ENCODE measurements at regions not wholly inside any gene's neighbourhood (a gene's known extent, or its start where the extent isn't known, plus 50 kb on each side); places are given as distances from the start of the nearest gene placed in this dataset.

DNA sequence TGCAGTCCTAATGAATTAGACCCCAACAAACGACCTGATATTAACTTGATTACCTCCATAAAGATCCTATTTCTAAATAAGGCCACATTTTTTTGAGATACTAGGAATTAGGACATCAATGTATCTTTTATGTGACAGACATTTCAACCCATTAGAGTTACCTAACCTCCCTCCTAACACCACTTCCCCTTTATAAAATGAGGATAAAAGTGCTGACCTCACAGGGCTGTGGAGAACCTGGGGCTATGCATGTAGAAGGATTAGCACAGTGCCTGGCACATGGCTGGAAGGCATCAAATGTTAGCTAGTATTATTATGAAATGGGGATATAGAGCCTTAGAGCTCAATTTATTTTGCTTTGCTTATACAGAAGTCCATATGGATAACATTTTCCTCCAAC, 53.5 kb upstream of the LRRN1 start:
- no peak for DNase-seq

DNA sequence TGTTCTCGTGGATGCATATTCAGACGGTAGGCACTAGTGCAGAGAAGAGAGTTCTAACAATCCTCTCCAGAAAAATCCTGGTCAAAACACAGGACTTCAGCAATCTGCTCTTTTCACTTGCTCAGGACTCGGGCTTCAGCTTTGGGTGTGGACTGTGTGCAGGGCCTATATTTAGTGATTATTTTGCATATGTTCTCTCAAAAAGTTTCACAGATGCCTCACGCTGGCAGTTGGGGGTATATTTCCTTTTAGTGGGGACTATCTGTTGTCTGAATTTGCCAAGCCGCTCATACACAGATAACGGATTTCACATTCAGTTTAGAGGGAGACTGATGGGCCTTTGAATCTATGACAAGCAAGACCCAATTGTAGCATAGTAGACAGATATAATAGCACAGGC, 54.4 kb upstream of the LRRN1 start:
- no peak for DNase-seq

DNA sequence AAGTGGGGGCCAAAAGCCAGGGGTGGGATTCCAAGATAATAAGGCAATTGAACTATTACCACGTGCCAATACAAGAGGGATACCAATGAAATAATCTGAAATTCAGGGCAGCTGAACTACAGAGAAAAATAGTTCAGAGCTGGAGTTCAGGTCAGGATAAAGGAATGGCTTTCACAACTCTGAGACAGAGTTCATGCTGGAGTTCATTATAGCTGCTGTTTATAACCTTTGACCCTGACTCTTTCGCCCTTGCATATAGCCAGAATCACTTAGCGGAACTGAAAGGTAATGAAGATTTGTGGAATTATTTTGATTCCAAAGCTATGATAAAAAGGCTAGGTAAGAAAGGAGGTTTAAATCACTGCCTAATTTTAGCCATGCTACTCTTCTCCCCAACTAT, 55.5 kb upstream of the LRRN1 start:
- no peak for DNase-seq

DNA sequence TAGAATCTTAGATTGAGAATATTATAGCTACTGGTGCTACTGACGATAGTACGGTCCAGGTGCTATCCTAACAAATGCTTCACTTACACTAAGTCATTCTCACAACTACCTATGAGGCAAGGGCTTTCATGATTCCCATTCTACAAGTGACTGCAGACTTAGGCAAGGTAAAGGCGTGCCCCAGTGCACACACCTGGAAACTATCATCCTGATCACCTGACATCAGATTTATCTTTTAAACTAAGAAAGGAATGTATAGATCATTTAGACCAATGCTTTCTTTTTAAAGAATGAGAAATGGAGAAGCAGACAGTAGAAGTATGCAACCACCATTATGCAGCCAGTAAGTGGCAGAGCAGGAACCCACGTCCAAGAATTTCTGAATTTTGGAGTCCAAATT, 59.2 kb upstream of the LRRN1 start:
- no peak for DNase-seq

DNA sequence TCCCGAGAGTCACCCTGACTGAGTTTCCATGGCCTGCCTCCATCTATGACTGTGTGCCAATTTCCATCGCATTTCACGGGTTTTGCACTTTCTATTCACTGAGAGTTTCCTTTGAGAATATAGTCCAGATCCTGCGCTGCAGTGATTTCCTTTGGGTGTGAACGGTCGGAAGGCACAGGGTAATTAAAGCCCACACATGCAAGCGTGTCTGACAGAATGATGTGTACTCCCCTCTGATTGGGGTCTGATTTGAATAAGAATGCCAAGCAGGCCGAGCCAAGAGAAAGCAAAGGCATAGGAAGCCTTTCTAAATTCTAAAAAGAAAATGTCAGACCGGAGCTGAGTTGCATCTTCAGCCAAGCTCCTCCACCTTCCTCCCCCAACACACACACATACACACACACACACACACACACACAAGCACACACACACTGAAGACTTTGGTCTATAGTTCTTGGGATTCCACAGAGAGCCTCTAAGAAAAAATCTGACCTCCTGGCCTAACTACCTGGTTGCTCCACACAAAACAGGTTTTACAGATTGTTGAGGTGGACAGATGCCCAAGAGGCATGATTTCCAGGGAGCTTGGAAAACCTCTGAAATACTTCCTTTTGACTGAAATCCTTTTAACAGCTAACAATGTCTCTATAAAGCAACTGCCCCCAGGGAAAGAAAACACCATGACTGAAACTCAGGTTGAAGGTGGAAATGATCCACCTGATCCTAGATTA, 59.7 kb upstream of the LRRN1 start:
- DNase-seq = no peak

DNA sequence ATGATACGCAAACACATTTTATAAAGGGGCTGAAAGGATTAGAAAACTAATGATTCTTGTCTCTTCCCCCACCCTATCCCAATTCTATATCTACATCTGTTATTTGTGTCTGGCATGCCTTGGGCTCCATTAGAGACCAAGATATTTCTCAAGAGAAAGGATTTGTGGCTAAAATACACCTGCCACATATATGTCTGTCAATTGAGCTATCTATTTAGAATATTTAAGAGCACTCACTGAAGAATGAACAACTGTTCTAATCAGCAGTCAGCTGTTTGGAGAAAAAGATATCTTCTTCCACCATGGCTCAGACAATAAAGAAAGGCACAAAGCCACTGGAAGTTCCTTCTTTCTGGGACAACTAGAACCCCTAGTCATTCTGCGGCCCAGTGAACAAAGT, 61.7 kb upstream of the LRRN1 start:
- no peak for DNase-seq

DNA sequence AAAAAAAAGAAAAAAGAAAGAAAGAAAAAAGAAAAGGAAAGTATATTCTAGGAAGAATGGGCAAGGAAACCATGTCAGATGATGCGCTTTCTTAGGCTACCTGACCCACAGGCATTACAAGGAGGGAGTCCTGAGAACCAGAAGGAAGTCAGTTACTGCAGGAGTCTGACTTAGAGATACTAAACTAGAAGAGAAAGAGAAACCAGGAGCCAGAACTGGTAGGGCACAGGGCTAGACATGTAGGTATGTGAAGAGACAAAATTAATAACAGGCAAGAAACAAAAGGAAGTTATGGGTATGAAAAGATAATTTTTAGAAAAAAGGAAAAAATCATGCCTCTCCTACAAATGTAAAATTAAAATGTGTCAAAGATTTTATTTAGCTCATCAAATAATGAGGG, 63.3 kb upstream of the LRRN1 start:
- no peak for DNase-seq

DNA sequence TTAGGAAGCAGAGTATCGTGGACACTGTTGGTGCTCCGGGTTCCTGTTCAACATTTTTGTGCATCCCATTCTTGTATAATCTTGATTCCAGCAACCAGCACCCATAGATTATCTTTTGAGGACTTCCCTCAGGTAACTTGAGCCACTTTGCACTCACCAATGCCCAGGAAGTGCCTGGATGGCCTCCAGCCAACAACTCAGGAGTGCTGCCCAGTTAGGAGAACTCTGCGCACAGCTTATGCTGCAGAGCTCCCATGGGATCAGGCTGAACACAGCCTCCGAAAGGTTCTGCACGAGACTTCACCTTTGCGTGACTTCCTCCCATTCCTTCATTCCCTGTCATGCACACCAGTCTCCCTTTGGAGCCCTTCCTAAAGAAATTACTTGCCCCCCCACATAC, 64.3 kb upstream of the LRRN1 start:
- DNase-seq = no peak

DNA sequence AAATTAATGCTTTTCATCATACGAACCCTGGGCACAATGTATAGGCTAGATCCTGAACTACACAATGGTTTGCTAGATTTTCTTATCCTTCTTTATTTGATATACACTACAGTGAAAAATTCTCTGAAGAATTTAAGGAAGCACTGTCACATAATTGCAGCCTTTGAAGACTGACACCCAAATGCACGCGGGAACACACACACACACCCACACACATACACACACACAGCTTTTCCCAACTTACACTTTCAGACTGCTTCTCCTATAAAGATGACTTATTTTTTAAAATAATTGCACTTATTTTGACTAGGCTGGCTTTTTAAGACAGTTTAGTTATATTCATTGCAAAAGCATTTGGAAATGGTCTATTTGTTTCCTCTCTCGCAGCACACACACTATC, 70.0 kb upstream of the LRRN1 start:
- no peak for DNase-seq

DNA sequence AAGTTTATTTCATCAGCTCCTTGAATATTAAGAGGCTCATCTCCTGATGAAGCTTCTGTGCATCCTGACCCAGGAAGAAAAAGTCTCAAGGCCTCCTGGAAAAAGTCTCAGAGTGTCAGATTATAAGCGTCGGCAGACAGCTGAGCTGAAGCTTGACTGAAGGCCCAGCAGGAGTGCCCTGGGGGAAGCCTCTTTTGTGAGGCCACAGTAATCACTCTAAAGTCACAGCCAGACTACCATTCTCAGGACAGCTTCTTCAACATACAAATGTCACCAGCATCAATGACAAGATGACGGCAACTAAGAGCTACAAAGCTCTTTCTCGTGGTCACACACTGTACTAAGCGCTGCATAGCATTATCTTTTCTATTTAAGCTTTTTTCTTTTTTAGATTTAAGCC, 72.7 kb upstream of the LRRN1 start:
- no peak for DNase-seq

DNA sequence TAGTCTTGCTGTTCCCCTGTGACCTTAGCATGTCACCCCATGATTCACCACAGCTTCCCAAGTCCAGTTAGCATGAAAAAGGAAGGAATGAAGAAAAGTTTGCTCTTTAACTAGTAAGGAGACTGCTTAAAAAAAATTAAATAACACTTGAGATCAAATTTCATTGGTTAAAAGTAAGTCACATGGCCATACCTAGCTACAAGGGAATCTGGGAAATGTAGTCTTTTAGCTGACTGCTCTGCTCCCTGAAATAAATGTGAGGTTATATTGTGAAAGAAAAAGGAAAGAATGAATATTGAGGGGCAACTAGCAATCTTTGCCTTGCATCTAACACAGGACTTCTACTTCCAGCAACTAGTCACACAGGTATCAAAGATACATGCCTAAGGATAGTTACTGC, 84.7 kb upstream of the LRRN1 start:
- DNase-seq = no peak

DNA sequence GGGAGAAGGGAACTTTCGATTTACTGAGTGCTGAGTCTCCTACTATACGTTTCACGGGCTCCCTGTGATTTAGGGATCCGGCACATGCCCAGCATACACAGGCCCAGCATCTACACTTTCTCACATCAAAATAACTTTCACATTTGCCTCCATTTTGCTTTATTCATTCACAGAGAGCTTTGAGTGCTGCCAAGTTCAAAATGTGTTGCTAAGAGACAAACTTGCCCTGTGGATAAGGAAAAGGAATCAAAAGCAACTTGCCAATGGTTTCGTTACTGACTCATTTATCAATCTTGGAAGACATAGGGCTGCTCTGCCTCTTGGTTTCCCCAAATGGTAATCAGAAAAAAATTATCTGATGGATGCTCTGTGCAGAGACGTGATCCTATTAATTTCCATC, 86.3 kb upstream of the LRRN1 start:
- DNase-seq = no peak

DNA sequence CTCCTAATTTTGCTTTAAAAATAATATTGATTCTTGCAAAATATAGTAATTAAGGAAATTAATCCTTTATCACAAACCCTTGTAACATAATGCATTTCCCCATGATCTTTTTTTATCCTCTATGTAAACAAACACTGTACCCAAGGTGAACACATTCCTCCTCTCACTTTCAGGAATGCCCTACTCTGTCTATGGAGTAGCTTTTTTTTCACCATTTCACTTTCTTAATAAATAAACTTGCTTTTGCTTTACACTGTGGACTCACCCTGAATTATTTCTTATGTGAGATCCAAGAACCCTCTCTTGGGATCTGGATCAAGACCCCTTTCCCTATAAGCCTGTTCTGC, 90.5 kb upstream of the LRRN1 start:
- no peak for DNase-seq

DNA sequence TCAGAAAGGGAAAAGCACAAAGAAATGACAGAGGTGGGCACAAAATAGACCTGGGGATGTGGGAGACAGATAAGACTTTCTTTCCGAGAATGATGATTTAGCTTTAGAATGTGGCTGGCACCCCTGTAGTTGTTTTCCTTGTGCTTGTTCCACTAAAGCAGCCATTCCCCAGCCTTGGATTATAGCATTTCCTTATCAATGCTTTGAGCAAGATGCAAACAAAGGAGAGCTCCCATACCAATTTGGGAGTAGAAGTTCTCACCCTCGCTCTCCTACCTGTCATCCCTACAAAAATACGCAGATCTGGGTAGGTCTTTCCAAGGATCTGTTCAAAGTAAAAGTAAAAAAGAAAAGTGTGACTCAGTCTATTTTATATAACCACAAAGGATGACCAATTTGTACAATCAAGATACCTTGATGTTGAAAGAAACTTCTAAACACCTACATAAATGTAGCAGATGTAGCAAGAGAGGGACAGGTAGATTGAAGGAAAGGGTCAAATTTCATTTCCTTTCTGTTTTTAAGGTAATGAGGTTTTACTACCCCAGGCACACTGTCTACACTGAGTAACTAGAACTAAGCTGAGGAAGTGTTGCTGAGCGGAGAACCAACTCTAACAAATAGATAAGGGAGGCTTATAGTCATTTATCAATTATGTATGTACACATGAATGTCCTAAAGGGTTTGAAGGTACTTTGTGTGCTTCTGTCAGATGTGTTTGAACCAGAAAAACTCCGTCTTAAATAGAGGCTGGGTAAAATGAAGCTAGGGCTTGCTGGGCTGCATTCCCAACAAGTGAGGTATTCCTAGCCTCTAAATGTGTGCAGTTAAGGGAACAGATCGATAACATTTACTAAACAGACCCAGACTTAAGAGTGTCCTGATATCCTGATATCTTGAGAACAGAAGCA, 91.1 kb upstream of the LRRN1 start:
- no peak for DNase-seq

DNA sequence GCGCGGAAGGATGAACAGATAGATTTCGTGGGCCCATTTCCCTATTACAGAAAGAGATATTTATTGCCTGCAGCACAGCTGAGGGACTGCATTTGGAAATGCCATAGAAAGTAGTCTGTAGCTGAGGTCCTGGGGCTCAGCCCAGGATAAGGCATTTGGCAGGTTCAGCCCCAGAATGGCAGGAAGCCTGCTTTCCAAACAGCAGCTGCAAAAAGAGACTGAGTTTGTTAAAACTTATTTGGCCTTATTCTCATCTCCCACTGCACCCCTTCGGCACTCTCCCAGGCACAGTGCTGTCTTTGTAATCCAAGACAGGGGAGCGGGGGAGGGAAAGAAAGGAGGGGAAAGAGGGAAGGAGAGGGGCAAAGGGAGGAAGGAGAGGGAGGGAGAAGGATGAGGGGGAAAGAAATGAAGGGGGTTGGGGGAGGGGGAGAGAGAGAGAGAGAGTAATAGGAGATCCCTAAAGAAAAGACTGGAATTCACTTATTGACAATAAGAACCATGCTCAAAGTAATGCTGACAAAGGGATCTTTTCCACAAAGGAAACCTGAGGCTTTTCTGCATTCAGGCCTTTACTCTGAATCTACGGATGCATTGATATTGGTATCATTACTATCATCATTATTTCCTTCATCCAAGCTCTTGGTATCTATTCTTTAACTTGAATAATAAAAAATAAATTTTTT, 94.0 kb upstream of the LRRN1 start:
- no peak for DNase-seq

DNA sequence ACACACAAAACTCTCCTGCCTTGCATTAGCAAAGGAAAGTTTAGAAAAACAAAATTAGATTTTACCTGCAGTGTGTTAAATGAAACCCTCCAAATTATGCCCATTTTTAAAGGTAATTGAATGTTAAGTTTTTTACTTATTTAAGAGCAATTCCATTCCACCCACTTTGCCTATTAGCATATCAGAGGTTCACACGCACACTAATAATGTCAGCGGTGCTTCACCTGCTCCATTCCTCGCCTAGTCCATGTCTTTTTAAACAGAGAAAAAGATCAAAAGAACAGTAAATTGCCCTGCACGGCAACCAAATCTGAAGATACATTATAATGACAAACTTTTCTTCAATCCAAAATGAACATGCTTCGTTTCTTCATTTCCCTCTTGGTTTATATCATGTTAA, 97.3 kb upstream of the LRRN1 start:
- DNase-seq = no peak

DNA sequence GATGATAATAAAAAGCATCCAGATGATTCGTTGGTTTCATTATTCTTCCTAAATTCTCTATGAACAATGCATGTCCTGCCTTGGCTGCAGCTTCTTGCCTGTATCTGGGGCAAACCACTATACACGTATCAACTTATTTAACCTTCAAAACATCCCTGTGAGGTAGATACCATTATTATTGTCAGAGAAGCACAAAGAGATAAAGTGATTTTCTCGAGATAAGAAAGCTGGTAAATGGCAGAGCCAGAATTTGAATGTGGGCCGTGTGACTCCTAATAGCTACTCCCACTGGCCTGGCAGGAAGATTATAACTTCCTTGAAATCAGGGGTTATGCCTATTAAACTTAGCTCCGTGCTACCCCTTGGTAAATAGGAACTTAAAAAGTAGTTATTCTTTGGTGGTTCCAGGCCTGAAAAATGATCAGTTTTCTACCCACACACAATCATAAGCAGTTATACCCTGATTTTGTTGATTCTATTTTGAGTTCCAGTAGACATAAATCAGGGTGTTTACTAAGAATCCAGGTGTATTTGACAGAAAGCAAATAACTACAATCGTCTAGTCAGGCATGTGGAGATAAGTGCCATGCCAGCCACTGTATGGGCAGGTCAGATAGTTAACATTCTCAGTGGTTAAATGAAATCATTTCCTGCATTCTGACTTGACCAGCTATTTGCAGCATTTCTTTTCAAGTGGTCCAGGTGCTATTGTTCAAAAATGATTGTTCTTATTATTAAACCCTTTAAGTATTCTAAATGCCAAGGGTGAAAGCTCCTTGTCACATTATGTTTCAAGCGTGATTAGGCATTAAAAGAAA, 99.2 kb upstream of the LRRN1 start:
- no peak for DNase-seq

DNA sequence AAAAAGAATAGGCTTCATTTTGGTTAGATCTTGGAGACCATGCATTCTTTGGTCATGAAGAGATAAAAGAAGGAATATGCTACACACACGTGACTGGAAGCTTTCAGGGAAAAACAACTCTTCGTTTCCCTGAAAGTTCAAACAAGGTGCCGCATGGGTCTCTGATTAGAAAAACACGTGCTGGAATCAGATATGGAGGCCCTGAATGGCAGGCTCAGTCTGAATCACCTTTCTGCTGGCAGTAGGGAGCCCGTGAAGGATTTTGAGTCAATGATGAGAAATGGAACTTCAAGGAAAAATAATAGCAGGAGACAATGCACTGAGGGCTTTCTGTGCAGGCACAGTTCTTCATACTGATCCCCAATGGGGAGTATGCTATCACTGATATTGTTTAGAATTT, 99.8 kb upstream of the LRRN1 start:
- no peak for DNase-seq

DNA sequence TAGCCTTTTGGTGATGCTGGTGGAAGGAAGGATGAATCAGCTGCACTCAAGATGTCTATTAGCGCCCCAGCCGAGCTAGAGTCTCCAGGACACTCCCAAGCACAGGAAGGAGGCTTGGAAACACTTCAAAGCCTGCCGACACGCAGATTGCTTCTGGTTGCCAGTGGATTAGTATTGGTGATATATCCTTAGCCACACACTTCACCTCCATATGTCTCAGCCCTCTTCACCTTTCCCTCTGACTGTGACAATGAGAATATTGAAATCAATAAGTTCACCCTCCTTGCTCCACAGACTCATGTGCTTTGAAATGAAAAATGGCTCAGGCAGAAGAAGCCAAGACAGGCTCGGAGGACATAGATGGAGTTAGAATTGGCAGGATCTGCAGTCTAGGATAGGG, 102.9 kb upstream of the LRRN1 start:
- DNase-seq = no peak

DNA sequence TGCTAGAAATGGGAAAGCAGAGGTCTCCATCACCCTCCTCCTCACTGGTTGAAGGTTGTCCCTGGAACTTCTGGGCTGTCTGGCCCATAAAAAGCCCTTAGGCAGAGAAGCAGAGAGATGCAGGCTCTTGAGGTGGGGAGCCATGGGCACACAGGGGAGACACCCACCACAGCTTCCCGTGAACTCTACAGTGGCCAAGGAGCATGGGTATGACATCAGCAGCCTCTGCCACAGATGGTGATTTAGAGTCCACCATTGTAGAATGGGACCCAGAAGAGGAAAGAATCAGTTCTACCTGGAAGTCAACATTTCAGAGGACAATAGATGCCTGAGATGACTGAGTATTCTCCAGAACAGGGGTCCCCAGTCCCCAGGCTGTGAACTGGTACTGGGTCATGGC, 105.6 kb upstream of the LRRN1 start:
- no peak for DNase-seq

DNA sequence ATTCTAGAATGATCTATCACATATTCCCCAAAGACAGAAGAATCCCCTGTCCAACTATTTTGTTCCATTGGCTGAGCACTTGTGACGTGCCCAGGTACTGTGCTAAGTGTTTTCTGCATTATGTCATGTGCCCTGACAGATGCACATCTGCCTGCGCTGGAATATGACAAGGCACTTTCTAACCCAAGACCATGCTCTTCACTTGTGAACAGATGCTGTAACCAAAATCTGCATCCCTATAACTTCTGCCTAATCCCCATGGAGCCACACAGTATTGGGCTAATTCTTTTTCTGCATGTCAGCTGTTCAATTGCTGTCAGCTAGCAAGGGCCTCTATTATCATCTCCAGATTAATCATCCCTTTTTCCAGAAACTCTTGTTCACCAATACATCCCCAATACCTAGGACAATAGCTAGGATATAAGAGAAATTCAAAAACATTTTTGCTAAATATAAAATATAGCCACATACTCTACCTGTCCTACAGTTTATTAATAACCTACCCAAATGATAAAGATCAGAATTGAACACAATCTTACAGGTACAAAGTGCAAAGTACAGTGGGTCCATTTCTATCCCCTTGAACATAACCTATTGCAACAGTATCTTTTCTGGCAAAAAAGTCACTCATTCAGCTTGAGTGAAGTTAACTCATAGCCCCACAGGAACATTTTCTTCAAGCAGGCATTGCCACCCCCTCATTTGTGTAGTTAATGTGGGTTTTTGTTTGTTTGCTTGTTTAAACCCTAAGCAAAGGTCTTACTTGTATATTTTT, 109.4 kb upstream of the LRRN1 start:
- no peak for DNase-seq

DNA sequence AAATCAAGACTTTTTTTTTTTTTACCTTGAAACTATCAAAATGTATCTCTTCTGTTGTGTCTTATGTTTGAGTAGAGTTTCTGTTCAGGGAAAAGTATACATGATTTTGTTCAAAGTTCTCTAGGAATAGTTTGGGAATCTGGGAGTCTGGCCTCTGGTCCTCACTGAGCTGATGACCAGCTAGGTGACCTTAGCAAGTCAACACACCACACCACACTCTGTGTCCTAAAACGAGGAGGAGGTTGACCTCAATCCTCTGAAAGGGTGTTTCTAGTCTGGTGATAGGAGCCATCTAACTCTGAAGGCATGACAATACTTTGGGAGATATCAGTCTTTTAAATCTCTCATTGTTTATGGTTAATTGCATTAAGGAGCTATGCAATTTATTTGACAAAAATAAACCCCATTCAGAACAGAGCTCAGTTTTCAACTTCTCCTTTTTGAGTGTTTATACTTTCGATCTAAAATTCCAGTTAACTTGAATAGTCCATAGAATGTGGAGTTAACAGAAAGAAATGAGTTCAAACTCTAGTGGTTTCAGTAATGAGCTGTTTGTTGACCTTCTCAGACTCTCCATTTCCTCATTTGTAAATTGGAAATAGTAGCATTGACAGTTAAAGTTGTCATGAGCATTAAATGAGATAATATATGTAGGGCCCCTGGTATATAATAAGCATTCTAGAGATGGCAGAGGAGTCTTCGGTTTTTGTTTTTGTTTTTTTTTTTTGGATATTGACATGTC, 112.2 kb upstream of the LRRN1 start:
- no peak for DNase-seq
